GM18499 (cell line): ENCODE measurements at regions not wholly inside any gene's neighbourhood (a gene's known extent, or its start where the extent isn't known, plus 50 kb on each side); places are given as distances from the start of the nearest gene placed in this dataset.
"Not testable (repeated sequence)": the region's sequence is repeated elsewhere in the genome, so short reads cannot be mapped to it uniquely, and the experiment has no call there.

Experiments used
- ATAC-seq: cut with Tn5 transposase; IDR thresholded peaks from one replicate; pipeline ENCODE4 v1.9.1; 2021; ENCODE audit warnings: moderate number of reproducible peaks; ENCODE audit not compliant: insufficient read depth, unreplicated experiment

DNA sequence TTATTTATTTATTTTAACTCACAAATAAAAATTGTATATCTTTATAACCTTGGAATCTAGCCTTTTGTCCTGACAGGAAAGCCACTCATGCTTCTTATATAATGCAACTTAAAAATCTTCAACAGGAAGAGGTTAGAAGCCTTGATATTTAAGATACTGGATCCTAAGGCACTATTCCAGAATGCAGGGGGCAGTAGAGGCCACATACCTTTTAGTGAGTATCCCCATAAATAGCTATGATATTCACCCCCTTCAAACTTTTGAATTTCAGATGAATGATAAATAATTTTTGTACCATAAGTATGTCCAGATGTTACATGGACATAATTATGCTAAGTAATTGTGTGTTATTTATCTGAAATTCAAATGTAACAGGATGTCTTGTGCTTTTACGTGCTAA lies 592.7 kb upstream of the VRK2 start:
- ATAC-seq: no peak

DNA sequence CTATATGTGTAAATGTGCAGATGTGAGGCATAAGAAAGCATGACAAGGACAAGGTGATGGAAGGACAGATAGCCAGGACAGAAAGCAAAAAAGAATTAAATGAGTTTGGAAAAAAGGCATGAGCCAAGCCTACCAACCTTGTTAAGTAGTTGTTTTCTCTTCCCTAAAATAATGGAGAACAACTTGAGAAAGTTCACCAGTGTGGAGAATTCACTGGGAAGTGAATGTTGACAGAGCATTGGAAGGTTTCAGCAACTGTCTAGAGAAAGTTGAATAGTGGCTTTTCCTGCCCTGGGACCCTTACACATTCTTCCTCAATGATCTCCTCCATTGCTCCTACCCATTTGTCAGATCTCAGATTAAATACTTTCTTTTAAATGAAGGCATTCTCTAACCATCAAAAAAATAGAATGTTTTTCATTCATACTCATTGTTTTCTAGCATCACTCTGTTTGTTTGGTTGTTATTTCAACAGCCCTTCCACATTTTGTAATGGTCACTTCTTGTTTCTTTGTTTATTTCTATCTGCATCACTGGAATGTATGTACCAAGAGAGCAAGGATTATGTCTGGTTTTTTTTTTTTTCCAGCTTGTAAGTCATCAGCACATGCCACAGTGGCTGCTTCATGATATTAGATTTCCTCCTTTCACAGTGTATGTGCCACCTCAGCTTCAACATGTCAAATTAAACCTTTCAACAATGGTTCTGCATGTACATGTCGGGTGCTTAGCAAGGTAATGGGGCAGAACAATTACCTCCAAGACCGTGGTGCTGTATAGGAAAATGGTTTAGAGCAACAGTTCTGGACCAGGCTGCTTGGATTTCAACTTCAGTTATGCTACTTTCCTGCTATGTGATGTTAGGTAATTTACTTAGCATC lies 586.0 kb upstream of the VRK2 start:
- ATAC-seq: no peak

DNA sequence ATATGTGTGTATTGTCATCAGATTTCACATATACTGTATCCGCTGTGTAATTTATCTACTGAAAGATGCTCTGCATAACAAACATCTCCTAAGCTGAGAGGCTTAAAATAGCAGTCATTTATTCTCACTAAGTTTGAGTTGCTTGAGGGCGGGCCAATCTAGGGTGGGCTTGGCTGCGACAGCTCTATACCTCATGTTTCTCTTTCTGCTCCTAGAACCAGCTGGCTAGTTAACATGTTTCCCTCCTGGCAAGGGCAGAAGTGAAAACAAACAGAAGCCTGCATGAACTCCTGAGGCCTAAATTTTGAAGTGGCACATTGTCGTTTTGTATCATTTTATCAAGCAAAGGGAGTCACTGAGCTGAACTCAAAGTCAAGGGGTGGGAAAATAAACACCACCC lies 585.0 kb upstream of the VRK2 start:
- no peak for ATAC-seq

DNA sequence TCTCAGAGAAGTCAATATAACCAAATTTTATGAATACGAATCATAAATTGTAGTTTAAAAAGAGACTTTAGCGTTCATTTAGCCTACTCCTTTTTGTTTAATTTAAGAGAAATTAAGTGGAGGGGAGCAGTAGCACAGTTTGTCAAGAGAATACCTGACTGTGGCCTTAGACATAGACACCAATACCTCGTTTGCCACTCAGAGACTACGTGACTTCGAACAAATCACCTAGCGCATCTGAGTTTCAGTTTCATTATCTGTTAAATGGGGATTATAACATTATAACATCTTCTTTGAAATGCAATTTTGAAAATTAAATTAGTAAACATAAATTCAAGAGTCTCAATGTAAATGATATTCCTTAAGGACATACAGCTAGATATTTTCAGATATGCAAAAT lies 581.5 kb upstream of the VRK2 start:
- no peak for ATAC-seq

DNA sequence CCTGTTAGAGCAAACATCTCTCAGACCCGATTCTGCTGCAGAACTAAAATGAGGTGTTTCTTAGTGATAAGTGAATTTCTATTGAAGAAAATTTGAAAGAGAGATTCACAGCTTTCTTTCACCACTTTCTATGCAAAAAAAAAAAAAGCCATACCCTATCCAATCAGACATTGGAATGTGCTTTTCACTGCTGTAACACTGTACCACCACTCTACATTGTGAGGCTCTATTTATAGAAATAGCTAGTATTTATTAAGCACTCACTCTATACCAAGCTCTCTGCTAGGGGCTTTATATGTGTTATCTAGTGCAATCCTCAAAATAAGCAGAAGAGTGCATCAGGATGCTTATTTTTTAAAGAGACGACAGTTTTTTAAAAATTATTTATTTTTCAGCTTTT lies 580.6 kb upstream of the VRK2 start:
- no peak for ATAC-seq

DNA sequence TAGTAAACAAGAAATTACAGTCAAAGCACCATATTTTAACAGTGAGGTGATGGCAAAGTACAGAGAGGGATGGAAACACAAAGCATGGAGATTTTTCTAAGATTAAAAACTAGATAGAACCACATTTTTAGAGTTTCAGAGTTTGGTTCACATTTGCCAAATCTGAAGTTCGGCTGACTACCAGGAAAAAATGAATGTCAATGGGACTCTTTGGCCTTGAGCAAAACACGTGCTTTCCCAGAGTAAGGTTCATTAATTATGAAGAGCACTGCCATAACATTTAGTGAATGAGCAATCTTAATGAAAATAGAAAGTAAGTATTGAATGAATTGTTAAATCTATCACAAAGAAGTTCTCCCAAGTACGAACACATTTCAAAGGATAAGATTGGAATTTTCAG lies 571.2 kb upstream of the VRK2 start:
- no peak for ATAC-seq

DNA sequence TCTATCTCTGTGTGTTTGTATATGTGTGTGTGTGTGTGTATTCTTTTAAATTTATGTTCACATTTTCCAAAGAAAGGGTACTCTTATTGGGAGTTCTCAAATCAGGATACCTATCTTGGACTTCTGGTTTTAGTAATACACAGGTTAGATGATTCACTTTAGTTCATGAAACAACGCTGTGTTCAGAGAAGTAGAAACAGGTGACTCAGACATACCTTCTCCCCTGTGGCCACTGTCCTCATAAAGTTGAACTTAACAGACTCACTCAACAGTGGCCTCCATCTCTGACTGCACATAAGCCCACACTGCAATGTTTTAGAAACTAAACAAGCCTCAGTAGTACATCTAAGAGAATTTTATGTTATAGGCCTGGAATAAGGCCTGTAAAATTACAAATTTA lies 566.6 kb upstream of the VRK2 start:
- no peak for ATAC-seq

DNA sequence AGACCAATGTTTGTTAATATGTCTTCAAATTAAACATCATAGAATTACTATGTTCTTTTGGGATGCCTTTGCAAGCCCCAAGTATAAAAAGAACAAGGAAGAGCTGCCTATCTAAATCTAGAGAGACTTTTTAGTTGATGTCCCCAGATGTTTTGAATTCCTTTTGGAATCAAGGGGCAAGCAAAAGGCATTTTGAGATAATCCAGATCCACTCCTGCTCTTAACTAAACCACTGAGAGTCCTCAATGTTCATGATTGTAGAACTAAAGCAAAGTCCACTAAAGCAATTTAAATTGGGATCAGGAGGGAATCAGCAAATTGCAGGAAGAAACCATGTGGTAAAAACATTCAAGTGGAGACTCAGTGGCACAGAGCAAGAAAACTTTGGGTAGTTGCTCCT lies 558.5 kb upstream of the VRK2 start:
- no peak for ATAC-seq

DNA sequence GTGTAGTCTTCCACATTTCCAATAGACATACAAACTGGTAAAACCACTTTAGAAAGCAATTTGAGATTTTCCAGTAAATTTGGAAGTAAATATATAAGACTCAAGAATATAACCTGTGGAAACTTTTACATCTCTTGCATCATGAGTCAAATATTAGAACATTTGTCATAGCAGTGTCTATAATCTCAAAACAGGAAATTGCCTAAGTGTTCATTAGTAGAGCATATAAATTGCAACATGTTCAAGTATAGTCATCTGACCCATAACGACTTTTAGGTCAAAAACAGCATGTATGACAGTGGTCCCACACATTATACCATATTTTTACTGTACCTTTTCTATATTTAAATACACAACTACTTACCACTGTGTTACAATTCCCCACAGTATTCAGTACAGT lies 555.9 kb upstream of the VRK2 start:
- ATAC-seq: no peak

DNA sequence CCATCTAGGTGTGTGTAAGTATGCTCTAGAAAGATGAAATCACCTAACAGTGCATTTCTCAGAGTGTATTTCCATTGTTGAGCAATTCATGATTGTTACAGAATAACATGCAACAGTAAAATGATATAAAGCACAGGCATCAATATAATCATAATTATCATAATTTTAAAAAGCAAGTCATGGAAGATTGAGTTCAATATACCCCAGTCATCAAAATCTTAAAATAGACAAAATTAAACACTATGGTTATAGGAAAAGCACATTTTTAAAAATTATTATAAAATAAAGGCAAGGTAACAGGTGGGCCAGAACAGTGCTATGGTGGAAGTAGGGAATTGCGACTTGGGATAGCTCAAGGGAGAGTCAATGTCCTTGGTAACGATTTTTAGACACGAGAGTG lies 555.4 kb upstream of the VRK2 start:
- ATAC-seq: no peak

DNA sequence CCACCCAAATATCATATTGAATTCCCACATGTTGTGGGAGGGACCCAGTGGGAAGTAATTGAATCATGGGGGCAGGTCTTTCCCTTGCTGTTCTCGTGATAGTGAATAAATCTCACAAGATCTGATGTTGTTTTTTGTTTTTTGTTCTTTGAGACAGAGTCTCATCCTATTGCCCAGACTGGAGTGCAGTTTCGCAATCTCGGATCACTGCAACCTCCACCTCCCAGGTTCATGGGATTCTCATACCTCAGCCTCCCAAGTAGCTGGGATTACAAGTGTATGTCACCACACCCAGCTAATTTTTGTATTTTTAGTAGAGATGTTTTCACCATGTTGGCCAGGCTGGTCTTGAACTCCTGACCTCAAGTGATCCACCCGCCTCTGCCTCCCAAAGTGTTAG lies 552.6 kb upstream of the VRK2 start:
- not testable (repeated sequence) for ATAC-seq

DNA sequence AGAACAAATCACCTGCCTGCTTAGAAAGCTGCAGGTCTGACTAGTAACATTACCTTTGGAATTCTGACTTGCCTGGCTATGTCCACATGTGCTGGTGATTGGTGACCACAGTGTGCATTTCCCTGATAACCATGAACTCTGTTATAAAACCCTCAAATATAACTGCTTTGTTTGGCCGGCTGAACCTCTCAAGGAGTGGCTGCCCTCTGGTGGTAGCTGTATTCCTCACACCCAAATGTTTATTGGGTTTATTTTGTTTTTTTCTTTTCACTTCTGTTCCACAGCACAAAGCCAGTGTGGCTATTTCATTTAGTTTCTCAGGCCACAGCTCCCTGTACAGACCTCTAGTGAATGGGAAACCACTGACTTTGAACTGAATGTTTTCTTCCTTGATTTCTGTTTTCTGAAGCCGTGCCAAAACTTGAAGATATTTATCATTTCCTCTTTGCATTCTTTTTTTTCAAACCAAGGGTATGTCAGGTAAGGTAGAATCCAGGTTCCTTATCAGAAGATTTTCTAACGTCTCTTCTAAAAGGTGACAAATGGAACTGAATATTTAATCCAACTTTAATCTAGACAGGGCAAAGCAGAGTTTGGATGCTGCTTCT lies 549.0 kb upstream of the VRK2 start:
- peak; percentile 59 for ATAC-seq

DNA sequence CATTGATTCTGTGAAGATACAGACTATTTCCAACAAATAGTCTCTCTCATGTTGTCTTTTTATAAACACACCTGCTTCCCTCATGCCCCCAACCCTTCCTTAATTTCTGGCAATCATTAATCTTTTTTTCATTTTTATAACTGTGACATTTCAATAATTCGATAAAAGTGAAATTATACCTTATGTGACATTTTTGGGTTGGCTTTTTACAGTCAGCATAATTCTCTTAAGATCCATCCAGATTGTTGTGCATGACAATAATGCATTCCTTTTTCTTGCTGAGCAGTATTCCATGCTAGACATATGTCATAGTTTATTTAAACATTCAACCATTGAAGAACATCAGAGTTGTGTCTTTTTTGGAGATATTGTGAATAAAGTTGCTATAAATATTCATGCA lies 541.8 kb upstream of the VRK2 start:
- ATAC-seq: no peak

DNA sequence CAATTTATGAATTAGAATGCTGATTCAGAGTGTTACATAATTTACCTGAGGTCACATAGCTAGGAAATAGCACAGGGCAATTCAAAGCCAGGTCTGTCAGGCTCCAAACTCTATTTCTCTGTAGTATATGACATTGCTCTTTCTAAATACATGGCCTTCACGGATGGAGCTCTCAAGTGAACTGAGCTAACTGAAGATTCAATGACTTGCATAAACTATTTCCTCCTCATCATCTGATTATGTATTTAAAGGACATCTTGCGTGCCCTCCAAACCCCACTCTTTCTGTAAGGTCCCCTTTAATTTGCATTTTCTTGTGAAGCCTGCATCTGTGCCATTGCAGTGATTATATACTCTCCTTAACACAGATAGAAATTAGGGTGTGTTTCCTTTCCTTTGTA lies 537.4 kb upstream of the VRK2 start:
- no peak for ATAC-seq

DNA sequence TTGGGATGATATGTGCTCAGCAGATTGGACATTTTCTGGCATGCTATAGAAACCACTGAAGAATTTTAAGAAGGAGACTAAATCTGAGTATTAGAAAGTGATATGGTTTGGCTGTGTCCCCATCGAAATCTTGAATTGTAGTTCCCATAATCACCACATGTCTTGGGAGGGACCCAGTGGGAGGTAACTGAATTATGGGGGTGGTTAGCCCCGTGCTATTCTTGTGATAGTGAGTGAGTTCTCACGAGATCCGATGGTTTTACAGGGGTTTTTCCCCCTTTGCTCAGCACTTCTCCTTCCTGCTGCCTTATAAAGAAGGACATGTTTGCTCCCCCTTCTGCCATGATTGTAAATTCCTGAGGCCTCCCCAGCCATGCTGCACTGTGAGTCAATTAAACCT lies 535.9 kb upstream of the VRK2 start:
- ATAC-seq: no peak

DNA sequence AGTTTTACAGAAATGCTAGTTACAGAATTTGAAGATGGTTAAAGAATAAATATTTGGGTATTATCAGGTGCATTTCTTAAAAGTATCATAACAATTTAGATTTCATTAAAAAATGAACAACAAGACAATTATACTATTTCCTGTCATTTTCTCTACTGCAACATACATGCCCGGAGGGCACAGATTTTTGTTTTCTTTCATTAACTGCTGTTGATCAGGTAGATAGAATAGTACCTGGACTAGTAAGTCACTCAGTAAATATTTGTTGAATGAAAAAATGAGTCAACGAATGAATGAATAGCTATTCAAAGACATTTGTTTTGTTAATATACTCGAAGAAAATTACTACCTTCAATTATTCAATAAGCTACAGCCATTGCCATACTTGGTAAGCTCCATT lies 531.2 kb upstream of the VRK2 start:
- ATAC-seq: no peak

DNA sequence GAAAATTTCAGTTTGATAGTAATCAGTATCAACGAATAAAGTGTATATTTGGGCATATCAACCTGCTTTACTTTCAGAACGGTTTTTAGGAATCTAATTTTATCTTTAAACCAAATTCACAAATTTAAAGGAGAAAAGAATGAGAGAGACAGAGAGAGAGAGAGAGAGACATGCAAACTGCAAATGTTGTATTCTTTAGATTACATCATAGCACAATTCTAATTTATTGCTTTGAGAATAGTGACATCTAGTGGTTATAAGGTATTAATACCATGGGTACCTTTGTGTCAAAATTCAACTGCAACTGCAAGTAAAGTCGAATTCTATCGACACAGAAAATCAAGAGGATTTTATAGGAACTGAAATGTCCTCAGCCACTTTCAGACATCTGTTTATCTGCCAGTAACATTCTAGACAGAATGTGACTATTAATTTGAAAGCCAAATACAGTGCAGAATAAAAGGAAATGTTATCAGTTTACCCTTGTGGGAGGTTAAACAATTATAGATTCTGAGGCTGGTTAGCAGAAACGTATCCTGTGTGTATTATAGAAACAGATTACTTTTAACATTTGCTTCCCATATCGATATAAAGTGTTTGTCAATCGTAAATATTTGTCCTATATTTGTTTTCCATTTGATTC lies 529.8 kb upstream of the VRK2 start:
- peak; percentile 93 for ATAC-seq

DNA sequence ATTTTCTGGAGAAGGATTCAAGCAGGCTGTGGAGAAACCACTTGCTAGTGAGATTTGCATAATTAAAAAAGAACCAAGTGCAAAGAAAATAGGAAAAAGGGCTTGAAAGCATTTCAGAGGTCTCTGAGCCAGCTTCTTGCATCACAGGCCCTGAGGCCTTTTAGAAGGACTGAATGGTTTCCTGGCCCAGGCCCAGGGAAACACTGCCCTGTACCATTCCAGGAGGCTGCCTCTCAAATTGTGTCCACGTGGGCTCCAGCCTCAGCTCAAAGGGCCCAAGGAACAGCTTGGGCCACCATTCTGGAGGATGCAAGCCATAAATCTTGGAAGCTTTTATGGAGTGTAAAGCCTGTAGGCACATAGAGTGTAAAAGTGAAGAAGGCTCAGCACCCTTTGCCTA lies 523.3 kb upstream of the VRK2 start:
- ATAC-seq: no peak

DNA sequence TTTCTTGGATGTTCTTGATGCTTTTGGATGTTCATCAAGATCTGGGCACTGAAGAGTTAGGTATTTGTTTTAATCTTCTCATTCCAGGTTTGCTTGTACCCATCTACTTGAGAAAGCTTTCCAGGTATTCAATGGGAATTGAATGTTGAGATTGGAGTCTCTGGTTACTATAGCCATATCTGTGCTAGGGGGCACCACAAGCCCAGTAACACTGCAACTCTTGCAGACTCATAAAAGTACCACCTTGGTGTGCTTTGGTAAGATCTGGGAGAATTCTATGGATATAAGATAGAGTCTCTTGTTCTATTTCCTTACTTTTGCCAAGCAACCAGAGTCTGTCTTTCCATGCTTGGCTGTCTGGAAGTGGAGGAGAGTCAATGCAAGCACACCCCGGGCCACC lies 518.9 kb upstream of the VRK2 start:
- no peak for ATAC-seq

DNA sequence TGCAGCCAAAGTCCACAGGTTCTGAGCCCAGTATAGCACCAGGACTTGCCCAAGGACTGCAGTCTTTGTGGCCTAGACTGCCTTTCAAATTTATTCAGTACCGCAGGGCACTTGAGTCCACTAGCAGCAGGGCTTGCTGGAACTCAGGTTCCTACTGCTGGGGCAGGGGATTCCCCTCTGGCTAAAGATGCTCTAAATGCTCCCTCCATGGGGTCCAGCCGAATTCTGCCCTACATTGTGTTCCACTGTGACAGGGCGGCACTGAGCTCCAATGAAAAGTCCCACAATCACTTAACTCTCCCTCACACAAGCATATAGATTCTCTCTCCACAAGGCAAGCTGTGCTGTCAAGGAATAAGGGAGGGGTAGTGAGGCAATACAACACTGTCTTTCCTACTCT lies 518.1 kb upstream of the VRK2 start:
- no peak for ATAC-seq

DNA sequence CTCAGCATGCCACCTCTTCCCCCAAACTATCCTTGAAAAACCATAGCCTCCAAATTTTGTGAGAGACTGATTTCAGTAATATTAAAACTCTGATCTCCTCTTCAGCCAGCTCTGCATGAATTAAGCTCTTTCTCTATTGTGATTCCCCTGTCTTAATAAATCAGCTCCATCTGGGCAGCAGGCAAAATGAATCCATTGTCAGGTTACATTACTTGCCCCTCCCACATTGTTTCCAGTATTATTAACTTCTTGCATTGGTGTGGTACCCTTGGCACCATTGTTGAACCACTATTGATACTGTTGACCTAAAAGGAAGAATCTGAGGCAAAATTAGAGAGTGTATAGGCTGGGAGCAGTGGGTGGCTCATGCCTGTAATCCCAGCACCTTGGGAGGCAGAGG lies 512.2 kb upstream of the VRK2 start:
- no peak for ATAC-seq
